HL-60 (cell line): ENCODE measurements at regions not wholly inside any gene's neighbourhood (a gene's known extent, or its start where the extent isn't known, plus 50 kb on each side); places are given as distances from the start of the nearest gene placed in this dataset.

Source experiments
- SPI1 ChIP-seq: IDR thresholded peaks from 2 replicates; pipeline ENCODE4 v1.6.1; 2012; ENCODE audit warnings: low read depth, mild to moderate bottlenecking, borderline replicate concordance
- TF ChIP-seq, protein P1 (sequence below): IDR thresholded peaks from one replicate; pipeline ENCODE4 v1.5.1; 2011; ENCODE audit warnings: low read length, control low read depth, inconsistent platforms; ENCODE audit not compliant: insufficient read depth

DNA sequence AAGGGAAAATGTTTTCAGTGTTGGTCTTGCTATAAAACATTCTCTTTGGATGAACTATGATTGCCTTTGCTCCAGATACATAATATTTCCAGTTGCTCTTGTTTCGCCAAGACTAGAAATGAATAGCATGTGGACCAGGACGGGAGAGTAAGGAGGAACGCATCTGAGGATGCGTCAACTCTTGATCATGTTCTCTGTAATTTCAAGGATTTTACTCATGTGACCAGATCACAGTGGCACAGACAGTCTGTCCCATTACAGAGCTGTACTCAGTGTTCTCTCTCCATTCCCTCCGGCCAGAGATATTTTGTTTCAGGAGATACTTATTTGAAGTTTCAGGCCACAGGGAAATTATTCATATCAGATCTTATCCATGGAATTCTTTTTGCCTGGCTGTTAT, 266.6 kb downstream of the MID1IP1 start:
- TF ChIP-seq, protein P1, sequence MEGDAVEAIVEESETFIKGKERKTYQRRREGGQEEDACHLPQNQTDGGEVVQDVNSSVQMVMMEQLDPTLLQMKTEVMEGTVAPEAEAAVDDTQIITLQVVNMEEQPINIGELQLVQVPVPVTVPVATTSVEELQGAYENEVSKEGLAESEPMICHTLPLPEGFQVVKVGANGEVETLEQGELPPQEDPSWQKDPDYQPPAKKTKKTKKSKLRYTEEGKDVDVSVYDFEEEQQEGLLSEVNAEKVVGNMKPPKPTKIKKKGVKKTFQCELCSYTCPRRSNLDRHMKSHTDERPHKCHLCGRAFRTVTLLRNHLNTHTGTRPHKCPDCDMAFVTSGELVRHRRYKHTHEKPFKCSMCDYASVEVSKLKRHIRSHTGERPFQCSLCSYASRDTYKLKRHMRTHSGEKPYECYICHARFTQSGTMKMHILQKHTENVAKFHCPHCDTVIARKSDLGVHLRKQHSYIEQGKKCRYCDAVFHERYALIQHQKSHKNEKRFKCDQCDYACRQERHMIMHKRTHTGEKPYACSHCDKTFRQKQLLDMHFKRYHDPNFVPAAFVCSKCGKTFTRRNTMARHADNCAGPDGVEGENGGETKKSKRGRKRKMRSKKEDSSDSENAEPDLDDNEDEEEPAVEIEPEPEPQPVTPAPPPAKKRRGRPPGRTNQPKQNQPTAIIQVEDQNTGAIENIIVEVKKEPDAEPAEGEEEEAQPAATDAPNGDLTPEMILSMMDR = no peak
- TF ChIP-seq SPI1 = no peak
